Glutamatergic neuron (in vitro differentiated cells): ENCODE measurements at regions not wholly inside any gene's neighbourhood (a gene's known extent, or its start where the extent isn't known, plus 50 kb on each side); places are given as distances from the start of the nearest gene placed in this dataset.

ENCODE experiments used
- DNase-seq: peaks from one replicate; pipeline ENCODE4 v3.0.0; 2022
- H3K27ac Mint-ChIP-seq: one replicate; pipeline ENCODE4 v1.8.0; 2020; ENCODE audit warnings: mild to moderate bottlenecking, mixed read lengths, inconsistent platforms; ENCODE audit not compliant: unreplicated experiment
- H3K27me3 Mint-ChIP-seq: one replicate; pipeline ENCODE4 v1.8.0; 2020; ENCODE audit warnings: mild to moderate bottlenecking, moderate library complexity, mixed read lengths, inconsistent platforms; ENCODE audit not compliant: unreplicated experiment
- H3K36me3 Mint-ChIP-seq: one replicate; pipeline ENCODE4 v1.8.0; 2020; ENCODE audit warnings: mild to moderate bottlenecking, mixed read lengths, inconsistent platforms; ENCODE audit not compliant: unreplicated experiment
- H3K4me1 Mint-ChIP-seq: one replicate; pipeline ENCODE4 v1.8.0; 2020; ENCODE audit warnings: mild to moderate bottlenecking, low read depth, mixed read lengths, inconsistent platforms; ENCODE audit not compliant: unreplicated experiment
- H3K4me3 Mint-ChIP-seq: one replicate; pipeline ENCODE4 v1.8.0; 2020; ENCODE audit warnings: mild to moderate bottlenecking, mixed read lengths, inconsistent platforms; ENCODE audit not compliant: unreplicated experiment
- H3K9me3 Mint-ChIP-seq: one replicate; pipeline ENCODE4 v1.8.0; 2020; ENCODE audit warnings: mild to moderate bottlenecking, moderate library complexity, mixed read lengths, inconsistent platforms; ENCODE audit not compliant: unreplicated experiment
- TF ChIP-seq, protein P1 (sequence below): fragments of 200-600 bp; sonication (generic); IDR thresholded peaks from one replicate; pipeline ENCODE4 v1.5.0; 2021; ENCODE audit not compliant: partially characterized antibody, unreplicated experiment

DNA sequence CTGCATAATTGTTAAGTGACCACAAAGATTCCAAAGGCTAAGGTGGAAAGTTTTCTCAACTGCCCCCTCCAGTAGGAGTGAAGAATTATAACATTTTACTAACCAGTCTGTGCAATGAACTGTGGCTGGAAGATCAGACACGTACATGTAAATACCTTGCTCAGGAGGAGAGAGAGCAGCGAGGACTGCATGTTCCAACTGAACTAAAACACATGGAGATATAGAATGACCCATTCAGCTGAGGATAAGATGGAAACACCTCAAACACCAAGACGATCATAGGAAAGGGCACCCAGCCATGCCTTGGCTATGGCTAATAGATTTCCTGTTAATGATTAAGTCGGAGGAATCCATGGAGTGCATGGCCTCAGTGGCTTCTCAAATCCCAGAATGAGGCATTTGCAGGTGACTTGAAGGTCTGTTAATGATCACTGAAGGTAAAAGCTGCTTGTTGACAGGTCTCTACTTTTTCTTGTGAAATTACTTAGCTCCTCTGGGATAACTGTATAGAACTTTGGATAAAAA lies 875.6 kb downstream of the TFAP2A start:
- Mint-ChIP-seq H3K27me3 (no peaks in the 10 kb centered on the region), H3K4me1 (no peaks in the 10 kb centered on the region), H3K9me3 (no peaks in the 10 kb centered on the region), H3K4me3 (no peak overlapping the region), H3K27ac (no peak overlapping the region), H3K36me3 (no peaks in the 10 kb centered on the region)
- no peak for DNase-seq
- TF ChIP-seq, protein P1, sequence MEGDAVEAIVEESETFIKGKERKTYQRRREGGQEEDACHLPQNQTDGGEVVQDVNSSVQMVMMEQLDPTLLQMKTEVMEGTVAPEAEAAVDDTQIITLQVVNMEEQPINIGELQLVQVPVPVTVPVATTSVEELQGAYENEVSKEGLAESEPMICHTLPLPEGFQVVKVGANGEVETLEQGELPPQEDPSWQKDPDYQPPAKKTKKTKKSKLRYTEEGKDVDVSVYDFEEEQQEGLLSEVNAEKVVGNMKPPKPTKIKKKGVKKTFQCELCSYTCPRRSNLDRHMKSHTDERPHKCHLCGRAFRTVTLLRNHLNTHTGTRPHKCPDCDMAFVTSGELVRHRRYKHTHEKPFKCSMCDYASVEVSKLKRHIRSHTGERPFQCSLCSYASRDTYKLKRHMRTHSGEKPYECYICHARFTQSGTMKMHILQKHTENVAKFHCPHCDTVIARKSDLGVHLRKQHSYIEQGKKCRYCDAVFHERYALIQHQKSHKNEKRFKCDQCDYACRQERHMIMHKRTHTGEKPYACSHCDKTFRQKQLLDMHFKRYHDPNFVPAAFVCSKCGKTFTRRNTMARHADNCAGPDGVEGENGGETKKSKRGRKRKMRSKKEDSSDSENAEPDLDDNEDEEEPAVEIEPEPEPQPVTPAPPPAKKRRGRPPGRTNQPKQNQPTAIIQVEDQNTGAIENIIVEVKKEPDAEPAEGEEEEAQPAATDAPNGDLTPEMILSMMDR = no peak

DNA sequence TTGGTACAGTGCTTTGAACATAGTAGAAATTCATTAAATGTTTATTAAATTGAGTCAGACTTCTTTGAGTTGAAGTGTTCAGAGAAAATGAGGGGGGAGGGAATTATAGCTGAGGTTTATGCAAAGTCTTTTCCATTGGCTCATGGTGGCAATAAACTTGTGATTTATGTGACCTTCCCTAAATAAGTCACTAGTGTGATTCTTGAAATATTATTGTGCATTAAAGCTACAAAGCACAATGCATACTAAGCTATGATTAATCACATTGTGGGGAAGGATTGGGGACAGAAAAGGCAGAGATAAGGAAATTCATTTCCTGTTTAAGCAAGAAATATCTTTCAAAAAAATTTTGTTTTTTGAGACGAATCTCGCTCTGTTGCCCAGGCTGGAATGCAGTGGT lies 877.5 kb downstream of the TFAP2A start:
- H3K27me3 Mint-ChIP-seq = no peaks in the 10 kb centered on the region
- no peak for DNase-seq
- no peaks in the 10 kb centered on the region for H3K4me1 Mint-ChIP-seq
- TF ChIP-seq, protein P1 = no peak
- no peaks in the 10 kb centered on the region for H3K36me3 Mint-ChIP-seq
- H3K4me3 Mint-ChIP-seq = no peak overlapping the region
- no peaks in the 10 kb centered on the region for H3K9me3 Mint-ChIP-seq
- H3K27ac Mint-ChIP-seq = no peak overlapping the region

DNA sequence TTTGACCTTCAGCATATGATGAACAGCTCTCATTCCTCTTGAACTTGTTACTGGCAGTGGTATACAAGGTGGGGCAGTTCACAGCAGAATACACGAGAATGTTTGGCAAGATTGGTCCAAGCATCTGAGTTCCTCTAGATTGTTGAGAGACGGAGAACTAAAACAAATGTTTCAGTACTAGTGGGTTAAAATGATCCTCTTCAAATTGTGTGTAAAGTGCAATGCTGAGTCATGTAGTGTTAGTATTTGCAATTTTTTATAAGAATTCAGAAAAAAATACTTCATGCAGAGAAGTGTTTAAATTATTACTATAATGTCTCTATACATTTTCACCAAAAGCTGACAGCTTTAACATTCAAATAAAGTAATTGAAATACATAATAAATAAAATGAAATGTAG lies 879.8 kb downstream of the TFAP2A start:
- no peak overlapping the region for H3K27ac Mint-ChIP-seq
- H3K9me3 Mint-ChIP-seq = no peaks in the 10 kb centered on the region
- H3K4me1 Mint-ChIP-seq = no peaks in the 10 kb centered on the region
- no peak overlapping the region for H3K4me3 Mint-ChIP-seq
- DNase-seq = no peak
- no peaks in the 10 kb centered on the region for H3K36me3 Mint-ChIP-seq
- TF ChIP-seq, protein P1 = no peak
- no peaks in the 10 kb centered on the region for H3K27me3 Mint-ChIP-seq

DNA sequence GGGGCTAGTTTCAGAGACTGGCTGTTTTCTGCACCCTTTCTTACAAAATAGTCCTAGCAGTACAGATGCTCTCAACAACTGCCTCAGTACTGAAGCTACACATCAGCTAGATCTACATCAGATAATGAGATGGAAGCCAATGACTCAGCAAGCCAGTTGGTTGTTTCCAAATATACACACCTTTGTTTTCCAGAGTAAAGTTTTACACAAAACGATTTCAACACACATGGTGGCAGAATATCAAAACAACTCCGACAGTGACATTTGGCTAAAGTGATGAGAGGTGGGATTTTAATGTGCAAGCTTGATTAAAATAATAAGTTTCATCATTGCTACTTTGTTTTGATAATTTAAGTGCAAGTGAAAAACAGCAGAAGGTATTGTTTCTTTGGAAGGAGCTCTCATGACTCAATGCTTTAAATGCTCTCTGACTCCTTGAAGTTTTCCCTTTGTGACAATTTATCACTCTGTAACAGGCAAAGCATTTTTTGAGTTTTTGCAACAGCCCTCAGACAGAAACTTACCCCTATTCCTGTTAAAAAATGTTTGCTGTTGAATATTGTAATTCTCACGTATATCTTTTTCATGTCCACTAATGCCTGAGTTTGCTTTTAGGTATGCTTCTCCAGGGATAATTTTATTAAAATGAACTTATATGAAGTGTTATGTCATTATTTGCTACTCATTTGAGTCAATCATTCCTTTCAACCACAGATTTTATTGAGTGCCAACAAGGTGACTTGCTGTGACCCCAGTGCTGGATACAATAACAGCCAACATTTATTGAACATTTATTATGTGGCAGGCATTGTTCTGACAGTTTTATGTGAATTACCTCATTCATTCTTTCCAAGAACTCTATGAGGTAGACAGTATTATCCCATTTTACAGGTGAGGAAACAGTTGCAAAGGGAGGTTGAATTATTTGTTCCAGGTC lies 882.0 kb downstream of the TFAP2A start:
- Mint-ChIP-seq H3K27me3 (no peaks in the 10 kb centered on the region), H3K9me3 (no peaks in the 10 kb centered on the region), H3K4me1 (no peaks in the 10 kb centered on the region), H3K4me3 (no peak overlapping the region), H3K36me3 (no peaks in the 10 kb centered on the region), H3K27ac (no peak overlapping the region)
- no peak for DNase-seq
- TF ChIP-seq, protein P1 = no peak

DNA sequence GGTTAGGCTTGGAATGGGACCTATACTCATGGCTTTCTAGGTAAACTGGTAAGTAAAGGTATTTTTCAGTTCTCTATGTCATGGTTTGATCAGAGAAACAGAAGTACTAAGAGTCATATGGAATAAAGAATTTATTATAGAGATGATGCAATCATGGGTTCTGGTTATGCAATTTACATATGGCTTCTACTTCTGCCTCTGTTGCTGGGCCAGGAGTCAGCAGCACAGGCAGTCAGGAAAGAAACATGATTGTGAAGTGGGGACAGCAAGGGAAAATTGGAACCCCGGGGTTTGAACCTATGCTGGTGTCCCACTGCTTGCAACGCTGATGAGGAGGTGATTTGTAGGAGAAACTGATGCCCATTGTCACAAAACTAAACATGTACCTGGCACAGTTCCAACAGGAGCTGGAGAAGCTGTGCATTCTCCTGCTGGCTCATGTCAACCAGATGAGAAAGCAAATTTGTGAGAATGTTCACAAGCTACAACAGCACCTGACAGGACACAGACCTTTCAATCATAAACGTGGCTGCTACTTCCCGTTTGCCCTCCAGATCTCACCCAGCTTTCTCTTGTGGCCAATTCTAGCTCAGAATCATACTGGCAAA lies 887.1 kb downstream of the TFAP2A start:
- H3K36me3 Mint-ChIP-seq = no peaks in the 10 kb centered on the region
- TF ChIP-seq, protein P1 = no peak
- DNase-seq = no peak
- H3K9me3 Mint-ChIP-seq = no peaks in the 10 kb centered on the region
- H3K27me3 Mint-ChIP-seq = no peaks in the 10 kb centered on the region
- no peak overlapping the region for H3K4me3 Mint-ChIP-seq
- no peak overlapping the region for H3K27ac Mint-ChIP-seq
- no peaks in the 10 kb centered on the region for H3K4me1 Mint-ChIP-seq
